Right lobe of liver (tissue), 6 donors: ENCODE measurements at regions not wholly inside any gene's neighbourhood (a gene's known extent, or its start where the extent isn't known, plus 50 kb on each side); places are given as distances from the start of the nearest gene placed in this dataset.

Experiments
- ATAC-seq, 4 donors: fragments of 200-7000 bp; cut with Tn5 transposase; one replicate each; pipeline ENCODE4 v1.9.1; 2020; ENCODE audit warnings: mild to moderate bottlenecking in 4 of 4, moderate library complexity in 4 of 4
- DNase-seq, 3 donors: peaks; one replicate each; pipeline ENCODE4 v3.0.0-alpha.2; 2020
- H3K27ac ChIP-seq, 3 donors: fragments of 200-600 bp; one replicate each; pipeline ENCODE4 v1.8.0; 2022
- H3K27me3 ChIP-seq, 2 donors: fragments of 200-600 bp; one replicate each; pipeline ENCODE4 v1.8.0; 2022
- H3K36me3 ChIP-seq, 4 donors: fragments of 200-600 bp; sonication (generic) in 1 of 4; one replicate each; pipeline versions ENCODE4 v1.5.1 to v1.8.0; 2017 to 2022; ENCODE audit warnings: control low read depth in 1 of 4
- H3K4me1 ChIP-seq, 4 donors: fragments of 200-600 bp; sonication (generic) in 1 of 4; one replicate each; pipeline versions ENCODE4 v1.5.1 to v1.8.0; 2017 to 2022; ENCODE audit warnings: control low read depth in 1 of 4
- H3K4me3 ChIP-seq, 3 donors: fragments of 200-600 bp; one replicate each; pipeline ENCODE4 v1.8.0; 2022
- H3K9me3 ChIP-seq, 4 donors: fragments of 200-600 bp; sonication (generic) in 1 of 4; one replicate each; pipeline versions ENCODE4 v1.5.1 to v1.8.0; 2017 to 2022; ENCODE audit warnings: control low read depth in 1 of 4
- POLR2A ChIP-seq: fragments of 450-650 bp; IDR thresholded peaks from one replicate; pipeline ENCODE4 v1.6.1; 2017; ENCODE audit warnings: antibody characterized with exemption, mild to moderate bottlenecking
- WGBS: methylation state at CpG from one replicate; pipeline ENCODE4 v1.1.6; 2018; ENCODE audit warnings: low coverage, low lambda C conversion rate; ENCODE audit not compliant: insufficient coverage; ENCODE audit errors: missing lambda C conversion rate; 5-methylcytosine and 5-hydroxymethylcytosine counted together
- intact Hi-C, 2 donors: fragments of 100-400 bp; cut with DNase I; formaldehyde crosslinking; loops; one replicate each; pipeline versions ENCODE4 v1.11.2 to v1.14.1; 2022
- TF ChIP-seq, protein P1 (sequence below), 4 donors: fragments of 200-600 bp in 3 of 4; fragments of 450-650 bp in 1 of 4; IDR thresholded peaks; one replicate each; pipeline versions ENCODE4 v1.5.1 to v1.8.0; 2016 to 2022; ENCODE audit warnings: antibody characterized with exemption in 4 of 4, mild to moderate bottlenecking in 2 of 4
- donor health status: DM: no; HTN: yes; CAD: no.
- donor health status: DM: no; HTN: no; CAD: no.
- donor health status: DM: no; HTN: no; CAD: no.
- donor health status: DM: no; HTN: yes; CAD: no.
- donor health status: DM: no; HTN: yes; CAD: no.

DNA sequence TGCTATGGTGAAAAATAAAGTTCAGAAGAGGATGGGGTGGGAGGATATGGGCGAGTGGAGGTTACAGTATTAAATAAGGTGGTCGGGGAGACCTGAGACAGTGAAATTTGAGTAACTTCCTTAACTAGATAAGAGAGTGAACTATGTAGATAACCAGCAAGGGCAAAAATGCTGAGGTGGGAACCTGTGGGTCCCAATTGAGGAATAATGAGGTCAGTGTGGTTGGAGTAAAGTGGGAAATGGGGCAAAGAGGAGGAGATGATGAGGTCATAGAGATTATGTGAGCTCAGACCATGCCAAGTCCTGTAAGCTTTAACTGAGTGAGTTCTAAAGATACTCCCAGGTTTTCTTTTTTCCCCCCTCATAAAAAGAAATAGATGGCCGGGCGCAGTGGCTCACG, 614.6 kb upstream of the PLXNA2 start:
- no peaks in the 10 kb centered on the region for H3K4me1 ChIP-seq
- H3K27ac ChIP-seq, result no peak overlapping the region
- no peak for DNase-seq
- no peaks in the 10 kb centered on the region for H3K36me3 ChIP-seq
- no peak for TF ChIP-seq POLR2A
- TF ChIP-seq, protein P1, sequence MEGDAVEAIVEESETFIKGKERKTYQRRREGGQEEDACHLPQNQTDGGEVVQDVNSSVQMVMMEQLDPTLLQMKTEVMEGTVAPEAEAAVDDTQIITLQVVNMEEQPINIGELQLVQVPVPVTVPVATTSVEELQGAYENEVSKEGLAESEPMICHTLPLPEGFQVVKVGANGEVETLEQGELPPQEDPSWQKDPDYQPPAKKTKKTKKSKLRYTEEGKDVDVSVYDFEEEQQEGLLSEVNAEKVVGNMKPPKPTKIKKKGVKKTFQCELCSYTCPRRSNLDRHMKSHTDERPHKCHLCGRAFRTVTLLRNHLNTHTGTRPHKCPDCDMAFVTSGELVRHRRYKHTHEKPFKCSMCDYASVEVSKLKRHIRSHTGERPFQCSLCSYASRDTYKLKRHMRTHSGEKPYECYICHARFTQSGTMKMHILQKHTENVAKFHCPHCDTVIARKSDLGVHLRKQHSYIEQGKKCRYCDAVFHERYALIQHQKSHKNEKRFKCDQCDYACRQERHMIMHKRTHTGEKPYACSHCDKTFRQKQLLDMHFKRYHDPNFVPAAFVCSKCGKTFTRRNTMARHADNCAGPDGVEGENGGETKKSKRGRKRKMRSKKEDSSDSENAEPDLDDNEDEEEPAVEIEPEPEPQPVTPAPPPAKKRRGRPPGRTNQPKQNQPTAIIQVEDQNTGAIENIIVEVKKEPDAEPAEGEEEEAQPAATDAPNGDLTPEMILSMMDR (IDR thresholded peaks at IDR 0.05), result no peak
- H3K4me3 ChIP-seq, result no peak overlapping the region
- no peaks in the 10 kb centered on the region for H3K9me3 ChIP-seq
- 51% methylated on average over 5 of the region's 5 CpGs for WGBS
- H3K27me3 ChIP-seq, result no peaks in the 10 kb centered on the region
- no peak for ATAC-seq
- intact Hi-C loops, result no loop called here

DNA sequence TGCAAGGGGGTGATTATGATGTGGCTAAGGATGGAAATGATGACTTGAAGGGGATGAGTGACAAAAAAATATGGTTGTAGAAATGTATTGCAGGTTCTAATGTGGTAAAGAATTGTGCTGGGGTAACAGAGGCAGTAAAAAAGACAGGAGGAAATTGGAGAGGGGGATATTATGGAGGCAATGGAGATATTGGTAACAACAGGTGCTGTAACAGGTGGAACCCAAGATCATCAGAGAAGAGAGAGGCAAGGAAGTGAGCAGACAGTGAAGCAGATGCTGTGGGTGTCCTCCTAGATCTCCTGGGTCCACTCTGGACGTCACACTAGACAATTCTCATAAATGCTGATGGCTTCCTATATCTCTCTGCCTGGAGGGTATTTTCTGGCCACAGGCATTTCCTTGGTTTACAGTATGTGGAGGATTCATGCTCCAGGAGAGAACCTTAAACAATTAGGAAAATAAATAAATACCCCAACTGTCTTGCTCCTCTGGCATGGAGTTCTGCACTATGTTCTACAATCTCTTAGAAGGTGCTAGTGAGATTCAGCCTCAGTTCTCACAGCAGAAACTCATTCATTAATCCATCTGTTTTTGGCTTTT, 620.3 kb upstream of the PLXNA2 start:
- intact Hi-C loops, result no loop called here
- DNase-seq (no peak), ATAC-seq (no peak)
- H3K27me3 ChIP-seq, result no peaks in the 10 kb centered on the region
- no peaks in the 10 kb centered on the region for H3K36me3 ChIP-seq
- 50% methylated on average over 1 of the region's 1 CpG for WGBS
- no peak for TF ChIP-seq POLR2A
- TF ChIP-seq, protein P1 (IDR thresholded peaks at IDR 0.05), result no peak
- no peak overlapping the region for H3K27ac ChIP-seq
- no peaks in the 10 kb centered on the region for H3K9me3 ChIP-seq
- H3K4me1 ChIP-seq, result no peaks in the 10 kb centered on the region
- H3K4me3 ChIP-seq, result no peak overlapping the region

DNA sequence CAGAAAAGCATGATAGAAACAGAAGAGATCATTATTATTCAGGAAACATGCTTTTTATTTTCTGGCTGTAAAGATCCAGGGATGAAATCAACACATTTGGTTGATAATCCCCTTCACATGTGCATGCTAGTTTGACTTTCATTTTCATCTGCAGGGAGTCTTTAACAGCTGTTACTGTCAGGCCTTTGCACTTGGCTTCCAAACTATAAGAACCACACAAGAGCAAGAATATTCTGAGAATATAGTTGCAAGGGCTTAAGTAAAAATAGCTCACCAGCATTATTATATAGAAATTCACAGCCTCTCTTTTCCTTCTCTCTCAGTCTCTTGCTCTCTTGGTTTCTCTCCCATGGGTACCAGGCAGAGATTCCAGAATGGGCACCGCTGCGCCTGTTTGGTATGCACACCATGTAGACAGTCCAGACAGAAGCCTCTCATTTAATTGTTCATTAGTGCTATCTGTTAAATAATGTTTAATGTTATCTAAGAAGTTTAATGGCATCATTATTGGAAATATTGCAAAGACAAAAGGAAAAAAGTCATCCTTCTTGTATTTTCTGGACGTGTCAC, 622.3 kb upstream of the PLXNA2 start:
- Histone ChIP-seq H3K9me3 (no peaks in the 10 kb centered on the region), H3K4me3 (no peak overlapping the region), H3K27me3 (no peaks in the 10 kb centered on the region), H3K4me1 (no peaks in the 10 kb centered on the region), H3K27ac (no peak overlapping the region), H3K36me3 (no peaks in the 10 kb centered on the region)
- DNase-seq (no peak), ATAC-seq (no peak)
- WGBS, result 76% methylated on average over 3 of the region's 3 CpGs
- TF ChIP-seq, protein P1 (IDR thresholded peaks at IDR 0.05), result no peak
- no peak for TF ChIP-seq POLR2A
- intact Hi-C loops, result no loop called here

DNA sequence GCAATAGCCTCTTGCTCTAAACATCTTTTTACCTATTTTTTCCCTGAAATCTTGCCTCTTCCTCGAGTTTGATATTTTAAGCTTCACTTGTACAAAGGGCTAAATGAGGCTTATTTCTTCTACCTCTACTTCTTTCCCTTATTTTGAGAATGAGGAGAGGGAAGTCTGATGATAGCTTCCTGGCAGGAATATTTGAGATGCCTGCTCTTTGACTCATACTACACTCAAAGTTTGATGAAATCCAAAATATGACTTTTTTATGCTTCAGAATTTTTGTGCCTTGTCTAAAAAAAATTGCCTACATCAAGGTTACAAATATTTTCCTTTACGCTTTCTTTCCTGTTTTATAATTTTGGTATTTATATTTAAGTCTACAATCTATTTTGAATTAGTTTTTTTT, 624.4 kb upstream of the PLXNA2 start:
- no peaks in the 10 kb centered on the region for H3K27me3 ChIP-seq
- H3K36me3 ChIP-seq, result no peaks in the 10 kb centered on the region
- ATAC-seq (no peak), DNase-seq (no peak)
- H3K4me3 ChIP-seq, result no peak overlapping the region
- WGBS, result 26% methylated on average over 2 of the region's 2 CpGs
- H3K4me1 ChIP-seq, result no peaks in the 10 kb centered on the region
- no peaks in the 10 kb centered on the region for H3K9me3 ChIP-seq
- TF ChIP-seq, protein P1 (IDR thresholded peaks at IDR 0.05), result no peak
- no peak for TF ChIP-seq POLR2A
- no peak overlapping the region for H3K27ac ChIP-seq
- intact Hi-C loops, result no loop called here
